HG02981 (cell line): ENCODE measurements at regions not wholly inside any gene's neighbourhood (a gene's known extent, or its start where the extent isn't known, plus 50 kb on each side); places are given as distances from the start of the nearest gene placed in this dataset.

ENCODE experiments used
- ATAC-seq: cut with Tn5 transposase; IDR thresholded peaks from one replicate; pipeline ENCODE4 v1.9.1; 2021; ENCODE audit warnings: mild to moderate bottlenecking, moderate library complexity; ENCODE audit not compliant: unreplicated experiment

DNA sequence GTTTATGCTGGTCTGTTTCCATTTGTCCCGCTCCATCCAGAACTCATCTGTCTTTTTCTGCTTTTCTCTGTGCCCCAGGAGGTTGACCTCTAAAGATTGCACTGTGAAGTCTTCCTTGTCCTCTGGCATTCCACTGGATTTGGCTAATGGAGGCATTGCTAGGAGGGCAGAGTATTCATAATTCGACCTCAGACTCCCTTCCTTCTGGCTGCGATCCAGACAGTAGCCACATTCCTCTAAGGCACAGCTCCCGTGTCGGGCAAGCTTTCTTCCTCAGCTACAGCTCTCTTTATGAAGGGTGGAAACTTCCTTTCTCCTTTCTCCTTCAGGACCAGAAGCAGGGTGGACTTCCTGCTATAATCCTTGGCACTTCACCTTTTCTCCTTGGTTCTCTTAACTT is 175.9 kb downstream of the BAMBI start:
- no peak for ATAC-seq

DNA sequence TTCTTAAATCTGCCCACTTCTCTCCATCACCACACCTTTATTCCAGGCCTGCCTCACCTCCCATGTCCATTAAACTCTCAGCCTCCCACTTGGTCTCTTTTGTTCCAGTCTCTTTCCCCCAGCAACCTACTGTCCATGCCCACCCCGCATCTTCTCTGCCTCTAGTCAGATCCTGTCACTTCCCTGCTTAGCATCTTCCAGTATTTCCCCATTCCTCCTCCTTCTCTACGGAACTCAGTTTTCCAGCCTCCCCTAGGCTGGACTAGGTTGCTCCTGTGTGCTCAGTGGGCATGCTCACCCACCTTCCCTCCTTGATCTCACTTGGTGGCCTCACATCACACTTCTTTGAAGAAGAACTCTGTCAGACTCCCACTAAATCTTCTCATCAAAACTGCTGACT is 179.8 kb downstream of the BAMBI start:
- ATAC-seq = no peak

DNA sequence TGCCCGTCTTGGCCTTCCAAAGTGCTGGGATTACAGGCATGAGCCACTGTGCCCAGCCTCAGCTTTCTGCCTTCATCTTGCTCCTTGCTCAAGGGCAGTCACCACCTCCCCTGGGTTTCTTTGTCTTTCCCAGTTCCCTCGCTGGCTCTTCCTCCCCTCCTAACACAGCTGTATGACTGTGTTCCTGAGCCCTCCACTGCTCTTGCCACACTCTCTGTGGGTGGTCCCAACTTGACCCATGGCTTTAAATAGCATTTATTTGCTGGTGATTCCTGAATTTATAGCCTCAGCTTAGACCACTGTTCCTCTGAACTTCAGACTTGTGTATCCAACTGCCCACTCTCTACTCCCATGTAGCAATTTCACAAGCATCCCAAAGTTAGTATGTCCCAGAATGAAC is 181.3 kb downstream of the BAMBI start:
- no peak for ATAC-seq

DNA sequence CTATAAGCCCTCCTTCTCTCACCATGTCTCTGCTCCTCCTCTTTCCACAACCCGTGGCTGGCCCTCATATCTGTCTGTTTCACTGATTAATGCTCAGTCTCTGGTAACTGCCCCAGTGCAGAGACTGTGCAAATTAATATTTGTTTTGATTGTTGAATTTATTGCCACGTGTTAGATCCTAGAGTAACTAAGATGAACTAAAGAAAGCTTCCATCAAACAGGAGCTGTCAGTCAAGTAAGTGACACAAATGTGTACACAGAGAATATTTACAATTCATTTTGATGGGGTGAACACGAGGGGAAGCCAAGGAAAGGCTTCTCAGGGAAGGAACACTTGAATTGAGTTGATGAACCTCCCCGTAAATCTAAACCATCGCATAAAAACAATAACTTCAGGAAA is 182.5 kb downstream of the BAMBI start:
- no peak for ATAC-seq

DNA sequence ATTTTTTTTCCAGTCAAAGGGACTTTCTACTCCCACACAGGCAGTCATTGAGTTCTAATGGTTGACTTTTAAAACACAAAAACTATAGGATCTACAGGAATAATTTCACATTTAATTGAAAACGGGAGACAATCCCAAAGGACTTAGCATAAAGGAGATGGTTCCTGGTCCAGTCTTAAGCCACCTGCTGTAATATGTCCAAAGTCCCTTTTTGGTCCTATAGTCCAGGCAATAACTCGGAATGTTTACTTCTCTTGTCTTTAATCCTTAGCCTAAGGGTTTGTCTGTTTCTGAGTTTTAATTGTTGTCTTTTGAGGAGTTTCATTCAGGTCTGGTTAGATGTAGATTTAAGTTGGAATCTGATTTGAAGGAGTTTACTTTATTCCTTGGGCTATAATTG is 184.9 kb downstream of the BAMBI start:
- no peak for ATAC-seq

DNA sequence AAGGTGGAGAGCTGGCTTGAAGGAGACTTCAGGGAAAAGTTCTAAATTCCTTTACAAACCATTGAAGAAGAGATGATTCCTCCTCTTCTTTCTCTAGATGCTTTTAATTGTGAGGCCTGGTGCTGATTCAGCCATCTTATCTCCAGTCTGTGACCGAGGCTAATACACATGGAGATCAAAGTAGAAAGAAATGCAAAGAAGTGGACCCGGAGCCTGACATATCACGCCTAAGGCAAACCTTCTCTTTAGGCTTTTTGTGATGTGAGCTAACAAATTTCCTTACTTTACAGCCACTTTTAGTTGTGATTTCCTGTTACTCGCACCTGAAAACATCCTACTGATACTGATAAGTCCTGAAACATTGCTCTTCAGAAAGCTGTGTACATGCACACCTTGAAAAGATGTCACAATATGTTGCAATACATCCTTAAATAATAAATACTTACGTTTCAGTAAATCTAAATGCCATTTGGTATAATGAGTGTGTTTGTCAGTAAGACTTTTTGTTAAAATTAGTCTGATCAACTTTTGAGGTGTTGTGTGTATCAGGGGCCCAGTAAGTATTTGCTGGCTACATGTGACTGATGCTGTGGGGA is 192.4 kb downstream of the BAMBI start:
- ATAC-seq = no peak

DNA sequence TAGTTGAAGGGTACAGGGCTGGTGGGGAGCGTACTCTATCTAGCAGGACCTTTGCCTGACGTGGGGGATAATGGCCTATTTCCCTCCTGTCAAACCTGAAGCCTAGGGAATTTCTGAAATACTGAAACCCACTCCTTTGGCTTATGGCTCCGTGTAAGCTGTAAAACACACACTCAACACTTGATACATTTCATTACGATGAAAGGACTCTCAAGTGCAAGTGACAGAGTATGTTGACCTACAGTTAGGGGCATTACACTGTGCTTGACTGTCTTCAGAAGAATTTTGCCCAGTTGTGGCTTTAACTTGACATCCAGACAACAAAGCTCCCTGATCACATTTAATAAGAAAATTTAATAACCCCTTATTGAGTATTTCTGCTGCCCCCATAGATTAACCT is 194.3 kb downstream of the BAMBI start:
- no peak for ATAC-seq

DNA sequence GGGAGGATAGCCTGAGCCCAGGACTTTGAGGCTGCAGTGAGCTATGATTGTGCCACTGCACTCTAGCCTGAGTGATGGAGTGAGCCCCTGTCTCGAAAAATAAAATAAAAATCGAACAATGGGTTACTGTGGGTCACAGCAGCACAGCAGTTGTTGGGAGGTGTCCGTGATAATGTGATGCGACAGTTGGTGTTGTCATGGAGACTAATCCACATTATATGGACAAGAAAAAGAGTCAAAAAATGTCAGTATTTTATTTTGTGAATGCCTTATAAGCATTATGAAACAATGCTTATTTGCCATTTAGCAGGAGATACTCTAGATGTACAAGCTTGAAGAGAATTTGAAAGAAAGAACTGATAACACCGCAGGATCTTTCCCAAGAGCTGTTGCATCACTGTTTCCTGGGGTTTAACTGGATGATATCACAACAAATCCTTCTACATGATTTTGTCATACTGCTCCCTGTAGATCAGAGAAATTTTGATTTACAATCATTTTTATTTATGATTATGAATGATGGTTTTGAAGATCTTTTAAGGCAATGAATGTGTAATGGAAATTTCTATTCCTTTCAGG is 195.4 kb downstream of the BAMBI start:
- no peak for ATAC-seq

DNA sequence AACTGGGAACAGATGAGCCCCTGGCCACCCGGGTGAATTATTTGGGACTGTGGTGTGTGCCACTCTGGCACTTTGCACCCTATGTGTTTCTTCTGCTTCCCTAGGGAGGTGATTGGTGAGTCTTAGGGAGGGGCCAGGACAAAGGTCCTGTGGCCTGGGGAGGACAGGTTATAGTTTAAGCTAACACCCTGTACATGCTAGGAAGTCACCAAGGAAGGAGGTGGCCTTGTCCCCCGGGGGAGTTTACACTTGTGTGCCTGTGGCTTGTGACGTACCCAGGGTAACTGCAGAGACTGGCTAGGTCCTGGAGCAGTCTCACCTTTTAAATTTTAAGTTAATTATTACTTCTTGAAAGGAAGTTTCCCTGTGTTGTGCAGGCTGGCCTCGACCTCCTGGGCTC is 196.2 kb downstream of the BAMBI start:
- ATAC-seq = no peak

DNA sequence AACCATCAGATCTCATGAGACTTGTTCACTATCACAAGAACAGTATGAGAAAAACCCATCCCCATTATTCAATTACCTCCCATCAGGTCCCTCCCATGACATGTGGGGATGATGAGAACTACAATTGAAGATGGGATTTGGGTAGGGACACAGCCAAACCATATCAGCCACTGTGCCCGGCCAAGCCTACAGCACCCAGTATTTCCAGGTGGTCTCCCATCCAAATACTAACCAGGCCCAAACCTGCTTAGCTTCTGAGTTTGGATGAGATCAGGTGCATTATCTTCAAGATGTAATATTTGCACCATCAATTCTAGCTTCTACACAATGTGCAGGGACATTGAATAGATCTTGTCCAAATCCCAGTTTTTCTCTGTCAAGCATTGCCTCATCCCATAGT is 196.9 kb downstream of the BAMBI start:
- no peak for ATAC-seq

DNA sequence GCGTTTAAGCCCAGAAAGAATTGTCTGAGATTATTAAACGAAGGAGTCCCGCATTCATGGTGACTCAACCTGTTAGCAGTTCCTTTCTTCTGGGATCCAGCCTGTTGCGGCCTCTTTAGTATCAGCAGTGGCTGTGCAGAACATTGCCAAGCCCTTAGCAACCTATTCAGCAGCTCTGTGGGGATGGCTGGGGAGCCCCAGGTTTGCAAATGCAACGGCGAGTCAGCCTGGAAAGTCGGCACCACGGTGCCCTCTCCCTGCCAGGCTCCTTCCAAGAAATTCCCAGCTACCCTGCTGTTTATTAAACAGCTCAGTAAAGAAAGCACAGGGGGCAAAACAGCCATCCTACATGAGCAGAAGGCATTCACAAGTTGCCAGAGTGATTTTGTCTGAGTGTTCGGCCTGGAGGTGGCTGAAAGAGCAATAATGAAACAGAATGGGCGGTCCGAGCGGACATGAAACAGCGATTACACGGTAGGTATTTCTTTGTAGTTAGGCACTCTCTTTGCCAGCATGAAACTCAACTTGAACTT is 198.3 kb downstream of the BAMBI start:
- ATAC-seq = no peak

DNA sequence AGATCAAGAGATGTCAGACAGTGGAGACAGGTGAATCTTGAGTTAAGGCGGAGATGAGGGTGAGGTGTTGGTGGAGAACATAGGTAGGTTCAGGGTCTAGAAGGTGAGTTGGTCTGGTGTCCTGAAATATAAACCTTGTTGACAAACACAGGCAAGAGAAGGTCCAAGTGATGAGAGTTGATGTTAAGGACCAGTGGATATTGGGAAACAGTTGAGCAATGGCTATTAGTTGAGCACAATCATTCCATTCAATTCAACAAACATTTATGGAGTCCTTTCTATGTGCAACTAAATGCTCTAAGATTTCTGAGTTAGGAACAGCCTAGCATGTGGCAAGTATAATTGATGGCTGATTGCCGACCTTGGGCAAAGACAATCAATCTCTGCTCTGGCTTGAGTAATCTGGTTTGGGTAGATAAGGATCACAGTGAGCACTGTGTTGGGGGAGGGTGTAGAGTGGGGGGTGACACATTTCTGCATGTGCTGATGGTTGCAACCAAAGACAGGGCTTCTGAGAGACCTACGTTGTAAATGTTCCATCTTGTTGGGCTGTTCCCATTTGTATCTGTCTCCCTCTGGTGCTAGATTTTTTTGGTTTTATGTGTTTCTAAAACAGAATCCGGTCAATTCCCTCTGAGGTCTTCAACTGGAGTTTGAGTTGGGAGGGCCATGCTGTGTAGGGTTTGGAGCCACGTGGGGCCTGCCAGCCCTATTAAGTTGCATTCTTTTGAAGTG is 201.1 kb downstream of the BAMBI start:
- no peak for ATAC-seq

DNA sequence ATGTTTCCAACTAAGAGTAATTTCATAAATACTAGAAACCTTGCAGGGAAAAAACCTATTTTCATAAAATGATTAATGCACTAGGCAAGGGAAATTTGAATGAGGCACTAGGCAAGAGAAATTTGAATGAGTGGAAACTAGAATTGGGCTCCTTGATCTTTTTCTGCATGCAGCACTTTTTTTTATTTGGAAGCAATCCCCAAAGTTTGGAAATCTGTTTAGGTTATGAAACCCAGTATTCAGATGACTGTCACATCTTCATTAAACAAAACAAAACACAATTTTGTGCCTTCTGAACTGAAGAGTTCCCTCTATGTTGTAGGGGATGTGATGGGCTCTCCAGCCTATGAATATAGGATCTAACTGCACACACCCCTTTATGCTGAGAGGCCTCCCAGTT is 201.9 kb downstream of the BAMBI start:
- no peak for ATAC-seq

DNA sequence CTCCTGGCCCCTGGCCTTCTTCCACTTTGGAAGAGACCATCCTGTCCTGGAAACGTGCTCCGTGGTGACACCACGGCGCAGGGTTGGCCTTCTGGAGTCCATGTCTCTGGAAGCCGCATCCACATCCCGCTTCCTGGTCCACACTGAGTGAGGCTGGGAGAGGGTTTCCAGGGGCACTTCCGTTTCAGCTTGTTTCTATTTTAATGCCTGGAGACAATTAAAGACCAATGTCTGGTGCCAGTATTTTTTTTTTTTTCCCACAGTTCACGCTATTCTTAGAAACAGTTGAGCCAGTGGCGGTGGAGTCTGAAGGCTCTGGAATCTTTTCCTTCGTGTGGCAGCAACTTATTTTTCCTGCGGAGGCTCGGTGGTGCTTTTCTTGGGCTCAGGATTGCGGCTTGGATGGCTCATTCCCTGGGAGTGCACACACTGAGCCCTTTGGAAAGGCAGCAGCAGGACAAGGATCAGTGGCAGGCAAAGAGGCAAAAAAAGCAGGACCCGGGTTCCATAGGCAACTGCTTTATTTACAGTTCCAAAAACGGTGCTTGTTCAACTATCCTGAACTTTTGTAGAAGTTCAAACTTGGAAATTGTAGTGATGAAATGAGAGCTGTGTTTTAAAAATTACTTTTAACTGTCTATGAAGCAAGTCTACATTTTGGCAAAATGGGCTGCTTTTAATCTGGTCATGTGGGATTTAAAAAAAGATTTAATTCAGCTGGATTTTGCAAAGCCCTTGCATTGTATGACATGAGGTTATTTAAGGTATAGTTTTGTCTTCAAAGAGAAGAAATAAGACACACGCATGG is 202.8 kb downstream of the BAMBI start:
- no peak for ATAC-seq

DNA sequence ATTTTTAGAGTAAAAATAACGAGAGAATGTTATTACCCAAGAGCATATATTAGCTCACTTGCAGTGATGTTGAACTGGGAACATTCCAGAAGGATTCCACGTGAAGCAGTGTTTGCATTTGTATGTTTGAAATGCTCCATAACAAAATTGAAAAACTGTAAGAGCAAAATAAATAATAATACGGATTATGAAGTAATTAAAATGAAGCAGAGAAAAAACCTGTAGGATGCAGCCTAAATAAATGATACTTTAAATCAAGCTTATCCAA is 203.3 kb downstream of the BAMBI start:
- no peak for ATAC-seq

DNA sequence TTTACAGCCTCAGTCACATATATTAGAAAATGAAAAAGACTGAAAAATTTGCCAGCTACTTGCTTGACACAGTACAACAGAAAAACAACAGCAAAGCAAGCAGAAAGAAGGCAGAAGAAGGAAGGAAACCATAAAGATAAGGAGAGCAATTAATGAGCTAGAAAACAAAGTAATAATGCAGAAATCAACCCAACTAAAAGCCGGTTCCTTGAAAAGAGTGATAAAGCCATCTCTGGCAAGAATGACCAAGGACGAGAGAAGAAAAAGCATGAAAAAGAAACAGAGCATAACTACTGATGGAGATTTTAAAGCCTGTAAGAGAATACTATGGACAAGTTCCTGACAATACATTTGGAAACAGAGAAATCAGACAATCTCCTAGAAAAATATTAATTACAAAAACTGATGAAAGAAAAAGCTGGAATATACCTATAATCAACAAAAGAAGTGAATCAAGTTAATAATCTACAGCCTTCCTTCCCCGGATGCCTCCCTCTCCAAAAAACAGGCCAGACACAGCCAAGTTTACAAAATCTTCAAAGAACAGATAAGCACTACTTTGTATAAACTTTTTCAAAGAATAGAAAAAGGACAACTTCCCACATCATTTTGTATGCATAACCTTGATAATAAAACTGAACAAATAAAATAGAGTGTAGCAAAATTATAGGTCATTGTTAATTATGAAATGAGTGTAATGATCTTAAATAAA is 204.0 kb downstream of the BAMBI start:
- ATAC-seq = no peak

DNA sequence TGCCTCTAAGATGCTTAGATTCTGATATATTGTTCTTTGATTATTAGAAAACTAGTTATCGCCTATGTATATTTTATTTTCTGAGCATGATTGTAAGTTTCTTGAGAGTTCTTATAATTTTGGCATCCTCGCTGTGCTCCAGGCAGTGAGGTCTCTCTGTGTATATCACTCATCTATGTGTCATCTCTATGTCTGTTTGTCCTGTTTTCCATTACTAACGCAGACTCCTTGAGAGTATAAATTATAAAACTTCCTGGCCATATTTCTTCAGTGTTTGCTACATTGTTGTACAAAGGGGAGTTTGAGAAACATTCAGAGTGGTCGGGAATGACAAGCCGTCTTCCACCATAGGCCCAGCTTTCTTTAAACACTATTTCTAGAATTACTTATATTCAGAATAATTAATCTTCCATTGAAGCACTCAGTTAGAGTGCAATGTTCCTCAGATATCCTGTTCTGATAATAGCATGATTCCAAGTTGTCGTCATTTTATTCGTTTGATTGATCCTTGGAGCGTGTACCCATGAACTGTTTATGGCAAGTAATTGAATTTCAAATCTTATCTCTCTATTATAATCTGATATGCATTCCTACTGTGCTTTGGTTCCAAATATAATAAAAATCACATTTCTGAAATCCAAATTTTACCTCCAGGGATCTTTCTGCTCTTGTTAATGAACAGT is 206.6 kb downstream of the BAMBI start:
- ATAC-seq = no peak

DNA sequence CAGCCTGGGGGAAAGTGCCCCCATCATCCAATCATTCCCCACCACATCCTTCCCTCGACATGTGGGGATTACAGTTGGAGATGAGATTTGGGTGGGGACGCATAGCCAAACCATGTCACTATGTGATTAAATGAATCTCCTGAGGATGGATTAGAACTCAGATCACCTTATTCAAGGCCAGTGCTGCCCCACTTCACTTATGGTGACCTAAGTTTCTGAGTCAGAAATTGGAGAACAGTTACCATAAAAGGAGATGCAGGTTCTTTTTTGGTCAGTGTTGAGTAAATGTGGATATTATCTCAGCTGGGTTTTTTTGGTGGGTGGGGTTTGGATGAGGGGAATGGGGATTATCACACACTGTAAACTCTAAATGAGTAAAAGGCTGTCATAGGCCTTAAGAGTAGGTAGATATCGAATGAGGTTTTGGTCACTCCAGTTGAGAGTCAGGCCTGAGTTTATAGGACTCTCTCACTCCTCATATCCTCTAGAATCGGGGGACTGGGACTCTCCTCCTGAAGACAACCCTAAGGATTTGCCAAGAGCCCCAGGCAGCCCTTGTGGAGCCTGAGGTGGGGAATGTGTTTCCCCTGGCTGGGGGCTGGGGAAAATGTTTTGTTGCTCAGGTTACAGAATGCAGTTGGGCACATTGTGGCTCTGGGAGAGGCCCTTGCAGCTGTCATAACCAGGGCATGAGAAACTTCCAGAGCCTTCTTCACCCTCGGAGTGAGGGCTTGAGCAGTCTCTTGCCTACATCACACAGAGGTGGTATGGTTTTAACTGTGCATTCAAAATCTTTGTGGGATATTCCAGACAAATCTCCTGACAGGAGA is 213.0 kb downstream of the BAMBI start:
- ATAC-seq = no peak

DNA sequence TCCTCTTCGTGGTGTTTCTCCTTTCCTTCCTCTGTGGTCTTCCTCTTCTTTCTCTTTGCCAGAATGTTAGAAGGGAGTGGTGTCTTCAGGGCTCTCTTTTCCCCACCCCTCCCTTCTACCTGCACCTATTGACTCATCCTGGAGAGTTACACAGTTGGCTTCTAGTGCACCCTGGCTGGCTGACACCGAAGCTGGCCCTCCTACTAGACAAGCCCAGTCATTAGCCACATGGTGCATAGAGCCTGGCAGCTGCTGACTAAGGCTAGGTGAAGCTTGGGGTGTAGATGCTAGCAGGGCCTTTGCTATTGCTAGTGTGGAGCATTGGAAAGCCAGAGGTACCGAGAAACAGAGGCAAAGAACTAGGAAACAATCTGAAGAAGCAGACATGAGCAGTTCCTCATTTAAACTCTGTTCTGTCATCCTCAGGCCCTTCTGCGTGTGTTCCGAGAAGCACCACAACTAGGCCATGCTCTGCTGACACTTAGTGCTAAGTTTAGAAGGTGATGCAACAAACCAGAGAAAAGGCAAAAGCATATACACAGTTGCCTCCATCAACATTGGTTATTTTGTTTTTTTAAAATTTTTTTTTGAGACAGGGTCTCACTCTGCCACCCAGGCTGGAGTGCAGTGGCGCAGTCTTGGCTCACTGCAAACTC is 213.9 kb downstream of the BAMBI start:
- ATAC-seq = no peak
